BE2C (cell line): ENCODE measurements at regions not wholly inside any gene's neighbourhood (a gene's known extent, or its start where the extent isn't known, plus 50 kb on each side); places are given as distances from the start of the nearest gene placed in this dataset.

Experiments
- DNase-seq: peaks from one replicate; pipeline ENCODE4 v3.0.0-alpha.2; 2020
- H3K27me3 ChIP-seq: fragments of 250-450 bp; sonication (Bioruptor Pico); 2 replicates; pipeline ENCODE4 v1.5.1; 2020; ENCODE audit warnings: mild to moderate bottlenecking
- H3K36me3 ChIP-seq: fragments of 250-450 bp; sonication (Bioruptor Pico); 2 replicates; pipeline ENCODE4 v1.5.1; 2020; ENCODE audit warnings: mild to moderate bottlenecking
- H3K4me1 ChIP-seq: fragments of 250-450 bp; sonication (Bioruptor Pico); 2 replicates; pipeline ENCODE4 v1.5.1; 2020
- H3K4me3 ChIP-seq: 2 replicates; pipeline ENCODE4 v1.5.1; 2011; ENCODE audit warnings: low read depth, low read length
- H3K9me3 ChIP-seq: fragments of 250-450 bp; sonication (Bioruptor Pico); 2 replicates; pipeline ENCODE4 v1.5.1; 2020
- TF ChIP-seq, protein P1 (sequence below): IDR thresholded peaks from 2 replicates; pipeline ENCODE4 v1.5.1; 2012; ENCODE audit warnings: mild to moderate bottlenecking, low read depth, low read length

DNA sequence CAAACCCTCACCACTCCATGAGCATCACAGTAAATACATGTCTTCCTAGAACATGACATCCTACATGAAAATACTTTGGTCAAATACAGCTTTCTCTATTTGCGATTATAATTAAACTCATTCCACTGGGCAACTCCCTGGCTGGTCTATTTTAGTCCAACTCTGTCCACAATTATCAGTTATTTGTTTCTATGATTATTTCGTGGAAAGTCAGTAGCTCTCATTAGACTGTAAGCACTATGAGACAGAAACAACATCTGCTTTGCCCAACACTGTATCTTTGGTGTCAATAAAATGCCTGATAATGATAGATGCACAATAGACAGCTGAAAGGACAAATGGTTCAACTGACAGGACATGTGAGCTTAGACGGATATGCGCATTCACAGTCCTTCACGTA, 292.0 kb downstream of the KLF12 start:
- Histone ChIP-seq H3K4me1 (peaks cover 7% of the 10 kb centered on the region; the same call in 1 of the 2 replicates), H3K9me3 (no peaks in the 10 kb centered on the region), H3K4me3 (no peak overlapping the region), H3K36me3 (no peaks in the 10 kb centered on the region), H3K27me3 (no peaks in the 10 kb centered on the region)
- DNase-seq: no peak
- TF ChIP-seq, protein P1, sequence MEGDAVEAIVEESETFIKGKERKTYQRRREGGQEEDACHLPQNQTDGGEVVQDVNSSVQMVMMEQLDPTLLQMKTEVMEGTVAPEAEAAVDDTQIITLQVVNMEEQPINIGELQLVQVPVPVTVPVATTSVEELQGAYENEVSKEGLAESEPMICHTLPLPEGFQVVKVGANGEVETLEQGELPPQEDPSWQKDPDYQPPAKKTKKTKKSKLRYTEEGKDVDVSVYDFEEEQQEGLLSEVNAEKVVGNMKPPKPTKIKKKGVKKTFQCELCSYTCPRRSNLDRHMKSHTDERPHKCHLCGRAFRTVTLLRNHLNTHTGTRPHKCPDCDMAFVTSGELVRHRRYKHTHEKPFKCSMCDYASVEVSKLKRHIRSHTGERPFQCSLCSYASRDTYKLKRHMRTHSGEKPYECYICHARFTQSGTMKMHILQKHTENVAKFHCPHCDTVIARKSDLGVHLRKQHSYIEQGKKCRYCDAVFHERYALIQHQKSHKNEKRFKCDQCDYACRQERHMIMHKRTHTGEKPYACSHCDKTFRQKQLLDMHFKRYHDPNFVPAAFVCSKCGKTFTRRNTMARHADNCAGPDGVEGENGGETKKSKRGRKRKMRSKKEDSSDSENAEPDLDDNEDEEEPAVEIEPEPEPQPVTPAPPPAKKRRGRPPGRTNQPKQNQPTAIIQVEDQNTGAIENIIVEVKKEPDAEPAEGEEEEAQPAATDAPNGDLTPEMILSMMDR: no peak

DNA sequence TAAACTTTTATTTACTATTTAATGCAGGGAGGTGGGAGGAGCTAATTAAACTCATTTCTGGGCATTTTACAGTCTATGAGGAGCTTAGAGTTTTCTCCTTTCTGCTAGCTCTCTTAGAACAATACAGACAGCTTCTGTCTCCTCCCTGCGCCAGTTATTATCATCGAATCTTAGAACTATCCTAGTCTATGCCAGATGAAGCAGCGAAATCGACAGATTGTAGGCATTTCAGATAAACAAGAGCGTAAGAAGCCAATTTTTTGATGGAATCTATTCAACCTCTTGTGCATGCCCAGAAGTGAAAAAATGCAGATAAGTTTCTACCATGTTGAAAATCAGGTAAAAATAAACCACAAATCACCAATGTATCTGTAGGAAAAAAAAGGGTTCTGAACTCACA, 297.1 kb downstream of the KLF12 start:
- H3K9me3 ChIP-seq: no peaks in the 10 kb centered on the region
- no peaks in the 10 kb centered on the region for H3K27me3 ChIP-seq
- TF ChIP-seq, protein P1: no peak
- DNase-seq: no peak
- no peak overlapping the region for H3K4me3 ChIP-seq
- H3K36me3 ChIP-seq: no peaks in the 10 kb centered on the region
- H3K4me1 ChIP-seq: peaks cover 17% of the 10 kb centered on the region

DNA sequence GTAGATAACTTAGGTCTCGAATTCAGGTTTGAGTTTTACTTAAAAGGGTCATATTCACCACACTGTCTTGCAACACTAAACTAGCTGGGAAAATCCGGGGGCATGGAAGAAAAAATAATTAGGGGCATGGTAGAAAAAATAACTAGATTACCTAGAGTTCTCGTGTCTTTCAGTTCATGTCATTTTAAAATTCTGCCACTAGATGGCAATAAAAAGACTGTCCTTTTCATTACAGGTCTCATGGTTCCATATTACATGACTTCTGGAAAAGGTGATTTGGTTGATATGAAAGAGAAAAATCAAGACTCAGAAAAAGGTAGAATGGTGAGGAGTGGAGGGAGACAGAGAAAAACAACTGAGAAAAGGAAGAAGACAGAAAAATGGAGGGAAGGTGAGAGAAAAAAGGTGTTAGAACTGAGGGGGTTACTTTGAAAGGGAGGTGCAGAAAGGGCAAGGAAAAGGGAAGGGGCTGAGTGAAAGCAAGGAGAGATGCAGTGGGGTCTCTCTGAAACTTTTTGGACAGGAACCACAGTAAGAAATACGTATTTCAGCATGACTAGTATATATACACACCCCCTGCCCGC, 299.0 kb downstream of the KLF12 start:
- TF ChIP-seq, protein P1: peak; percentile 68
- H3K36me3 ChIP-seq: no peaks in the 10 kb centered on the region
- DNase-seq: no peak
- H3K27me3 ChIP-seq: no peaks in the 10 kb centered on the region
- no peak overlapping the region for H3K4me3 ChIP-seq
- H3K9me3 ChIP-seq: no peaks in the 10 kb centered on the region
- peaks cover 17% of the 10 kb centered on the region for H3K4me1 ChIP-seq

DNA sequence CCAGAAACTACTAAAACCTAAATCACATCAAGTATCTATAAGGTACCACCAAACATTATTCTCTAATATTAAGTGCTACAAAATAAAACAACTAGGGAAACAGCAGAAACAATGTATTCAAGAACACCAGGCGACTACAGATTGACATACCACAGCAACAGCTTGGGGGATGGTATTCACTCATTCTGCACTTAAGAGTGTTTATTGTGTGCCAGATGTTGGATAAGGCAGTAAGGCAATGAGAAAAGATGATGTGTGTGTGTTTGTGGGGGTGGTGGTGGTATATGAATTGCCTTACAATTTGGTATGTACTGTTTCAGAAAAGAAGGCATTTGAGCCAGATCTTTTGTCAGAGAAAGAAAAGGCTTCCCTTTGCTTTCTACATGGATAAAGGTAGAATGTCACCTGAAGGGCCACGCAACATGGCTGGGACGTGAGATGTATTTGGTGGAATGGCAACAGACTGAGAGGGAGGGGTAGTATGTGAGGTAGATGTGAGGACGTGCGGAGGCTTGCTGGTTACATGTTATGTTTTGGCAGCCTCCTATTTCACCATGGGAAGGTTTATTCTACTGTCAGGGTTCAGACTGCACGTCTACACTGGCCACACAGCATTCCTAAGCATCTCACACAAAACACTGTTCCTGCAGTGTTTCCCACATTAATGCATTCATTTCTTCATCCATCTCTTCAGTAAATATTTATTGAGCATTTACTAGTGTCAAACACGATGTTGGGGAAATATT, 300.7 kb downstream of the KLF12 start:
- no peaks in the 10 kb centered on the region for H3K36me3 ChIP-seq
- peaks cover 17% of the 10 kb centered on the region for H3K4me1 ChIP-seq
- H3K9me3 ChIP-seq: no peaks in the 10 kb centered on the region
- no peak overlapping the region for H3K4me3 ChIP-seq
- TF ChIP-seq, protein P1: no peak
- DNase-seq: no peak
- H3K27me3 ChIP-seq: no peaks in the 10 kb centered on the region

DNA sequence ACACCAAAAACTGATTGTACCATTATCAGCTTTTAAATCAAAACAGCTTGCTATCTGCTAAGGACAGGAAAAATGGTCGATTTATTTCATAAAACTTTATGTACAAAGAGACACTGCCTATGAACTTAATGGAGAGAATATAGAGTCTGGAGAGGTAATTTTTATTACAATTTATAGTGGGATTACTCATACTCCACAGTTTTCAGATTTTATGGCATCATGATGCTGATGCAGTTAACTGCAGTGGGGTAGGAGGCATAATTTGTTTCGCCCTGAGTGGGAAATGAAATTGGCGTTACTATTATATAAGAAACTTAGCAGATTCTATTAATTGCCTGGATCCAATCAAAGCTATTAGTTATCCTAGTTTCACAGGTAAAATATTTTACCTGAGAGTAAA, 301.4 kb downstream of the KLF12 start:
- Histone ChIP-seq H3K9me3 (no peaks in the 10 kb centered on the region), H3K36me3 (no peaks in the 10 kb centered on the region), H3K4me3 (no peak overlapping the region), H3K4me1 (peaks cover 16% of the 10 kb centered on the region), H3K27me3 (no peaks in the 10 kb centered on the region)
- no peak for DNase-seq
- TF ChIP-seq, protein P1: no peak

DNA sequence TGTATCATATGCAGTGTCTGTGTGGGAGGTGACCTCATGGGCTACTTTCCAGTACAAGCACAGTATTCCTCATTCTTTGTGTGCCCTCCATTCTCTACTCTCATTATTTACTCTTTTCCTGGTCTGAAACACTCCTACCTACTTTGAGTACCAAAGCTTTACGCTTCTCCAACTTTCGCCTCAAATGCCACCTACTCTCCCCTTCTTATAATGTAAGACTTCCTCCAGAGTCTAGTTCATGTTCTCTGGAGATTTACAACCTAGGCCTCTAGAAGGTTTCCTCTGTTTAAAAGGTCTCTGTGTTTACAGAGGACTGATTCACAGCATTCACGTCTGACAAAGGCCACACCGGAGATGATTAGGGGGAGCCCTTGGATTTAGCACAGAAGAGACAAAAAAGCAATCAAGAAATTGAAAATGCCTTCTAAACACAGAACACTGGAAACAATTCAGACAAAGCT, 302.0 kb downstream of the KLF12 start:
- no peak overlapping the region for H3K4me3 ChIP-seq
- TF ChIP-seq, protein P1: no peak
- H3K4me1 ChIP-seq: peaks cover 9% of the 10 kb centered on the region
- no peak for DNase-seq
- H3K27me3 ChIP-seq: no peaks in the 10 kb centered on the region
- H3K36me3 ChIP-seq: no peaks in the 10 kb centered on the region
- H3K9me3 ChIP-seq: no peaks in the 10 kb centered on the region
